ENCODE measurements at regions not wholly inside any gene's neighbourhood (a gene's known extent, or its start where the extent isn't known, plus 50 kb on each side); places are given as distances from the start of the nearest gene placed in this dataset.

DNA sequence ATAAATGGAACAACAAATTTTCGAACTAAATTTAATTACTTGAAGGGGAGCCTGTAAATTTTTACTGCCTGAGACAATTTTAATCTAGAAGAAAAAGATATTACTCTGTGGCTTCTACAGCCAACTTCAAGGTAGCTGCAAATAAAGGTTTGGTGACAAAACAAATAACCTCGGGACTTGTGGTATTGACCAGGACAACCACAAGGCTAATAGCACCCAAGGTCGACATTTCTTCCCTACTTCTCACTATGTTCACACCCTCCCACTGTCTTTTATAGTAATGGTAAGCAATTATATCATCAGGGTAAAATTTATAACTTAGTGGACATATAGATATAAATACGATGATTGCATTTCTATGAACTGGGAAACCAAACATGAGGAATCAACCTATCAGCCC is 67.9 kb upstream of the SPINK5 start:
- Histone ChIP-seq H4K8ac (ENCODE audit: extremely low read depth, insufficient read depth, low read length) (no peak overlapping the region), H3K27me3 (replicated peaks in 1 of 4; ENCODE audit: control insufficient read depth in 3 of 4, extremely low read depth in 1 of 4, insufficient read depth in 3 of 4, low read length in 3 of 4) (no peaks in the 10 kb centered on the region), H2BK12ac (ENCODE audit: low read depth, low read length) (no peak overlapping the region), H2BK20ac (ENCODE audit: low read length) (no peak overlapping the region), H3K4me1 (replicated peaks in 1 of 4; ENCODE audit: control insufficient read depth in 3 of 4, insufficient read depth in 4 of 4, low read length in 3 of 4) (no peaks in the 10 kb centered on the region), H3K4ac (replicated peaks; ENCODE audit: insufficient read length, low read depth, low read length) (no peak overlapping the region), H3K4me2 (ENCODE audit: insufficient read depth in 1 of 2, low read depth in 2 of 2, low read length in 2 of 2) (no peak overlapping the region), H4K20me1 (replicated peaks in 1 of 2; ENCODE audit: control insufficient read depth in 1 of 2, insufficient read depth in 2 of 2, low read length in 2 of 2) (no peaks in the 10 kb centered on the region), H3K14ac (ENCODE audit: insufficient read length) (no peak overlapping the region), H3K9ac (replicated peaks in 1 of 4; ENCODE audit: extremely low read depth in 1 of 4, low read depth in 3 of 4, low read length in 3 of 4) (no peak overlapping the region), H4K5ac (ENCODE audit: insufficient read length, low read depth, low read length) (no peak overlapping the region), H2AK5ac (ENCODE audit: low read depth, low read length) (no peak overlapping the region), H3K18ac (ENCODE audit: extremely low read depth, low read length) (no peak overlapping the region), H2AFZ (ENCODE audit: low read length) (no peak overlapping the region), H3K23ac (ENCODE audit: insufficient read length) (no peak overlapping the region), H3K36me3 (ENCODE audit: control insufficient read depth in 2 of 4, insufficient read depth in 4 of 4, low read length in 3 of 4) (peaks cover 0 to 4% (median 0%) of the 10 kb centered on the region in 4 experiments; a peak in 1 of 8 replicates), H3K27ac (ENCODE audit: low read depth, low read length) (no peak overlapping the region), H3K4me3 (ENCODE audit: extremely low read depth in 1 of 4, insufficient read depth in 2 of 4, low read depth in 3 of 4, low read length in 4 of 4) (no peak overlapping the region), H3K56ac (replicated peaks; ENCODE audit: insufficient read length, low read depth, low read length) (no peak overlapping the region), H2BK15ac (ENCODE audit: low read length) (no peak overlapping the region), H2BK5ac (ENCODE audit: low read depth, low read length) (no peak overlapping the region), H2BK120ac (replicated peaks; ENCODE audit: low read depth, low read length) (no peak overlapping the region), H4K91ac (replicated peaks; ENCODE audit: insufficient read length, low read length) (no peak overlapping the region), H3K9me3 (ENCODE audit: insufficient read depth in 2 of 2, low read depth in 1 of 2, low read length in 1 of 2) (peaks cover 4 to 9% of the 10 kb centered on the region in 2 experiments; a peak in 1 of 4 replicates), H3K79me2 (ENCODE audit: control insufficient read depth in 1 of 2, insufficient read depth in 2 of 2, low read length in 2 of 2) (no peaks in the 10 kb centered on the region), H3K23me2 (ENCODE audit: low read depth, low read length) (no peaks in the 10 kb centered on the region), H3K79me1 (ENCODE audit: low read depth, low read length) (no peaks in the 10 kb centered on the region)
- FAIRE-seq (no peak), DNase-seq (ENCODE audit: low read depth in 1 of 2, low spot score in 2 of 2) (no peak)
- WGBS, 2 experiments (ENCODE audit: extremely low coverage in 1 of 2, insufficient coverage in 1 of 2, insufficient read length in 1 of 2, insufficient replicate concordance in 2 of 2, low coverage in 1 of 2, low lambda C conversion rate in 2 of 2, missing lambda C conversion rate in 1 of 2): 85% methylated on average over 4 of the region's 4 CpGs; no CpG with 5 or more reads in 1 of the 2 experiments
- ChIA-PET POLR2A (ENCODE audit: partially characterized antibody) (no interaction called here), CTCF (ENCODE audit: partially characterized antibody) (no interaction called here)
- TF ChIP-seq EGR1 (IDR thresholded peaks at IDR 0.05; ENCODE audit: borderline replicate concordance, low read depth, low read length) (no peak), YY1 (IDR thresholded peaks at IDR 0.05; ENCODE audit: low read depth, low read length) (no peak), NRF1 (IDR thresholded peaks at IDR 0.05; ENCODE audit: low read depth, low read length) (no peak), BRCA1 (IDR thresholded peaks at IDR 0.05; ENCODE audit: low read depth, low read length) (no peak), RAD21 (IDR thresholded peaks at IDR 0.05 in 1 of 2, conservative IDR thresholded peaks at IDR 0.05 in 1 of 2; ENCODE audit: low read depth in 2 of 2, low read length in 2 of 2) (no peak), SRF (IDR thresholded peaks at IDR 0.05; ENCODE audit: low read depth, low read length) (no peak), BCL11A (IDR thresholded peaks at IDR 0.05; ENCODE audit: low read depth in 2 of 2, low read length in 2 of 2) (no peak), EP300 (IDR thresholded peaks at IDR 0.05; ENCODE audit: borderline replicate concordance in 1 of 2, low read depth in 2 of 2, low read length in 2 of 2) (no peak), PHF8 (conservative IDR thresholded peaks at IDR 0.05; ENCODE audit: low read depth, low read length) (no peak), CTBP2 (IDR thresholded peaks at IDR 0.05; ENCODE audit: borderline replicate concordance, insufficient read depth, insufficient read length, low read length) (no peak), SAP30 (IDR thresholded peaks at IDR 0.05; ENCODE audit: insufficient read depth, insufficient replicate concordance, low read length) (no peak), JUND (IDR thresholded peaks at IDR 0.05; ENCODE audit: low read length) (no peak)
- TF ChIP-seq, protein P1, sequence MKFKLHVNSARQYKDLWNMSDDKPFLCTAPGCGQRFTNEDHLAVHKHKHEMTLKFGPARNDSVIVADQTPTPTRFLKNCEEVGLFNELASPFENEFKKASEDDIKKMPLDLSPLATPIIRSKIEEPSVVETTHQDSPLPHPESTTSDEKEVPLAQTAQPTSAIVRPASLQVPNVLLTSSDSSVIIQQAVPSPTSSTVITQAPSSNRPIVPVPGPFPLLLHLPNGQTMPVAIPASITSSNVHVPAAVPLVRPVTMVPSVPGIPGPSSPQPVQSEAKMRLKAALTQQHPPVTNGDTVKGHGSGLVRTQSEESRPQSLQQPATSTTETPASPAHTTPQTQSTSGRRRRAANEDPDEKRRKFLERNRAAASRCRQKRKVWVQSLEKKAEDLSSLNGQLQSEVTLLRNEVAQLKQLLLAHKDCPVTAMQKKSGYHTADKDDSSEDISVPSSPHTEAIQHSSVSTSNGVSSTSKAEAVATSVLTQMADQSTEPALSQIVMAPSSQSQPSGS (IDR thresholded peaks at IDR 0.05; ENCODE audit: low read length): no peak

Data from H1 (cell line).